PC-9 (cell line): ENCODE measurements at regions not wholly inside any gene's neighbourhood (a gene's known extent, or its start where the extent isn't known, plus 50 kb on each side); places are given as distances from the start of the nearest gene placed in this dataset.

Experiments
- BruUV-seq: library from RNA; stranded (reverse); fragments of 400-500 nt; replicated peaks from 2 replicates; lab custom pipeline; 2021; lab: Mats Ljungman, UMichigan
- CTCF ChIA-PET: fragments of 300-600 bp; sonication (Branson Sonifier 250); formaldehyde crosslinking; loops from one replicate; lab custom pipeline; 2022; ENCODE audit warnings: antibody characterized with exemption; lab: Charles Lee
- POLR2A ChIA-PET: fragments of 300-600 bp; sonication (Branson Sonifier 250); formaldehyde crosslinking; loops from one replicate; lab custom pipeline; 2022; ENCODE audit warnings: antibody characterized with exemption; ENCODE audit not compliant: unreplicated experiment; lab: Charles Lee
- DNase-seq, 2 experiments: peaks; one replicate each; pipeline versions ENCODE4 v3.0.0 to v3.0.0-alpha.2; 2015 to 2022; ENCODE audit warnings: mixed read lengths in 1 of 2
- H2AFZ ChIP-seq: fragments of 200-600 bp; sonication (generic); 2 replicates; pipeline ENCODE4 v1.8.1; 2017; ENCODE audit warnings: antibody characterized with exemption
- H3F3A ChIP-seq: fragments of 200-600 bp; sonication (generic); 2 replicates; pipeline ENCODE4 v1.8.1; 2017; ENCODE audit warnings: antibody characterized with exemption, mild to moderate bottlenecking, low read depth; ENCODE audit not compliant: insufficient read depth
- H3K27ac ChIP-seq: fragments of 200-600 bp; sonication (generic); 2 replicates; pipeline ENCODE4 v1.6.1; 2016; ENCODE audit warnings: mixed run types
- H3K27me3 ChIP-seq: fragments of 200-600 bp; sonication (generic); 2 replicates; pipeline ENCODE4 v1.6.1; 2016; ENCODE audit warnings: low read depth, mixed run types; ENCODE audit not compliant: insufficient read depth
- H3K36me3 ChIP-seq: fragments of 200-600 bp; sonication (generic); 2 replicates; pipeline ENCODE4 v1.6.1; 2016; ENCODE audit warnings: low read depth, mixed run types
- H3K4me1 ChIP-seq: fragments of 200-600 bp; sonication (generic); replicated peaks from 2 replicates; pipeline ENCODE4 v1.6.1; 2016; ENCODE audit warnings: mixed run types; ENCODE audit not compliant: insufficient read depth
- H3K4me2 ChIP-seq: fragments of 200-600 bp; sonication (generic); 2 replicates; pipeline ENCODE4 v1.6.1; 2017; ENCODE audit warnings: mixed run types
- H3K4me3 ChIP-seq: fragments of 200-600 bp; sonication (generic); 2 replicates; pipeline ENCODE4 v1.6.1; 2016; ENCODE audit warnings: mixed run types
- H3K79me2 ChIP-seq: fragments of 200-600 bp; sonication (generic); 2 replicates; pipeline ENCODE4 v1.6.1; 2017; ENCODE audit warnings: low read depth, mixed run types
- H3K9me2 ChIP-seq: fragments of 200-600 bp; sonication (generic); 2 replicates; pipeline ENCODE4 v1.8.1; 2017; ENCODE audit warnings: mild to moderate bottlenecking; ENCODE audit not compliant: insufficient read depth
- H3K9me3 ChIP-seq: fragments of 200-600 bp; sonication (generic); 2 replicates; pipeline ENCODE4 v1.8.1; 2016; ENCODE audit warnings: low read depth; ENCODE audit not compliant: insufficient read depth
- H4K20me1 ChIP-seq: fragments of 200-600 bp; sonication (generic); 2 replicates; pipeline ENCODE4 v1.8.1; 2017; ENCODE audit not compliant: insufficient read depth
- CTCF ChIP-seq: fragments of 200-600 bp; sonication (generic); conservative IDR thresholded peaks from 2 replicates; pipeline ENCODE4 v1.6.1; 2017; ENCODE audit warnings: mixed run types, antibody characterized with exemption, mild to moderate bottlenecking, moderate library complexity
- EZH2 ChIP-seq: fragments of 200-600 bp; sonication (generic); IDR thresholded peaks from 2 replicates; pipeline ENCODE4 v1.8.0; 2017; ENCODE audit warnings: antibody characterized with exemption, low read depth
- intact Hi-C: fragments of 100-400 bp; cut with micrococcal nuclease; formaldehyde crosslinking; loops from one replicate; pipeline ENCODE4 v1.10.0; 2022; ENCODE audit not compliant: unreplicated experiment

GRCh38 chr20:41669708-41670263, 51.6 kb upstream of the CHD6 start:
- Histone ChIP-seq H3K27ac (no peak overlapping the region), H3K9me3 (no peaks in the 10 kb centered on the region), H3K4me3 (no peak overlapping the region), H2AFZ (peak overlapping the region; percentile 35; the same call in 1 of the 2 replicates), H3K36me3 (no peaks in the 10 kb centered on the region), H3K79me2 (no peaks in the 10 kb centered on the region), H4K20me1 (no peaks in the 10 kb centered on the region), H3K4me1 (no peaks in the 10 kb centered on the region; the same call in 1 of the 2 replicates), H3K4me2 (peak overlapping the region; percentile 5; the same call in 1 of the 2 replicates), H3F3A (no peaks in the 10 kb centered on the region), H3K27me3 (peaks cover 17% of the 10 kb centered on the region), H3K9me2 (no peaks in the 10 kb centered on the region)
- TF ChIP-seq CTCF (no peak), EZH2 (no peak)
- CTCF ChIA-PET, result no interaction called here
- intact Hi-C loops, result no loop called here
- POLR2A ChIA-PET, result no interaction called here
- no TSS peak for BruUV-seq
- DNase-seq, result peak in 1 of 2 experiments; percentile 7

DNA sequence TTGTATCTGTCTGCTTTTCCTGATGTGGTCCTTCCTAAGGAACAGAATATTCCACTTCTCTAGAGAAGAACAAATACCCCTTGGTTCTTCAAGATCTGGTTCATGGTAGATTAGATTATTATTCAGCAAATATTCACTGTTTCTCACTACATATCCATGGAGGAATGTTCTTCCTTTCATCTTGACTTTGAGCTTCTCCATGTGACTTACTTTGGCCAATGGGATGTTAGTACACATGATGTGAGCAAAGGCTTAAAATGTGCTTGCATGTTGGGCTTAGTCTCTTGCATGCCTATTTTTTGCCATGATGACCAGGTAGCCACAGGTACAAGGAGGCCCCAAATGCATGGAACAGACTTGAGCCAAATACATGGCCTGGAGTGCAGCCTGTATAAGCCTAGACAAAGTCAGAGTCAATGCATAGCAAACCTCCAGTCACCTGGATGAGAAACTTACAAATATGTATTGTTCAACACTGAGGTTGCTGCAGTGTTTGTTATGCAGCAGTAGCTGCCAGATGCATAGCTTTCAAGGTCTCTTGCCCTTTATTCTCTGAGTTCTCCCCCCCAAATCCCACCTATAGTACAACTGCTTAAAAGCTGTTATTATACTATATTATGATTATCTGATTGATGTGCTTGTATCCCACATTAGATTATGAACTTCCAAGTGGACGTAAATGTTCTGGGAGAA, 50.0 kb upstream of the CHD6 start:
- TF ChIP-seq CTCF, result no peak
- no peak for TF ChIP-seq EZH2
- no peaks in the 10 kb centered on the region for H3F3A ChIP-seq
- no peaks in the 10 kb centered on the region for H4K20me1 ChIP-seq
- H3K9me2 ChIP-seq, result no peaks in the 10 kb centered on the region
- ChIA-PET CTCF (no interaction called here), POLR2A (no interaction called here)
- intact Hi-C loops, result no loop called here
- H3K36me3 ChIP-seq, result no peaks in the 10 kb centered on the region
- H3K4me2 ChIP-seq, result no peak overlapping the region
- no TSS peak for BruUV-seq
- DNase-seq, result no peak
- H3K79me2 ChIP-seq, result no peaks in the 10 kb centered on the region
- no peaks in the 10 kb centered on the region for H3K9me3 ChIP-seq
- H3K4me1 ChIP-seq, result peaks cover 4% of the 10 kb centered on the region; the same call in 1 of the 2 replicates
- peaks cover 11% of the 10 kb centered on the region for H3K27me3 ChIP-seq
- no peak overlapping the region for H3K27ac ChIP-seq
- H2AFZ ChIP-seq, result no peak overlapping the region
- no peak overlapping the region for H3K4me3 ChIP-seq
